Smooth muscle cell (in vitro differentiated cells): ENCODE measurements at regions not wholly inside any gene's neighbourhood (a gene's known extent, or its start where the extent isn't known, plus 50 kb on each side); places are given as distances from the start of the nearest gene placed in this dataset.

Source experiments
- DNase-seq: peaks from one replicate; lab custom pipeline; 2025; ENCODE audit not compliant: unreplicated experiment; lab: John Stamatoyannopoulos, UW
- H2AFZ ChIP-seq: fragments of 200-600 bp; sonication (generic); 2 replicates; pipeline ENCODE4 v1.6.0; 2016; ENCODE audit warnings: antibody characterized with exemption, low read depth, mild to moderate bottlenecking
- H3F3A ChIP-seq: fragments of 200-600 bp; sonication (generic); 2 replicates; pipeline ENCODE4 v1.6.0; 2017; ENCODE audit warnings: antibody characterized with exemption, low read depth
- H3K27ac ChIP-seq: fragments of 200-600 bp; sonication (generic); 2 replicates; pipeline ENCODE4 v1.5.1; 2016; ENCODE audit warnings: low read depth, mild to moderate bottlenecking
- H3K27me3 ChIP-seq: fragments of 200-600 bp; sonication (generic); 2 replicates; pipeline ENCODE4 v1.6.1; 2016; ENCODE audit warnings: low read depth, mild to moderate bottlenecking
- H3K36me3 ChIP-seq: fragments of 200-600 bp; sonication (generic); 2 replicates; pipeline ENCODE4 v1.5.1; 2016; ENCODE audit warnings: low read depth
- H3K4me1 ChIP-seq: fragments of 200-600 bp; sonication (generic); 2 replicates; pipeline ENCODE4 v1.5.1; 2016; ENCODE audit warnings: low read depth
- H3K4me2 ChIP-seq: fragments of 200-600 bp; sonication (generic); 2 replicates; pipeline ENCODE4 v1.6.0; 2016; ENCODE audit warnings: mild to moderate bottlenecking
- H3K4me3 ChIP-seq: fragments of 200-600 bp; sonication (generic); 2 replicates; pipeline ENCODE4 v1.5.1; 2016; ENCODE audit warnings: mild to moderate bottlenecking
- H3K79me2 ChIP-seq: fragments of 200-600 bp; sonication (generic); 2 replicates; pipeline ENCODE4 v1.6.0; 2016; ENCODE audit warnings: low read depth, mild to moderate bottlenecking
- H3K9ac ChIP-seq: fragments of 200-600 bp; sonication (generic); 2 replicates; pipeline ENCODE4 v1.6.0; 2016; ENCODE audit warnings: low read depth
- H3K9me3 ChIP-seq: fragments of 200-600 bp; sonication (generic); replicated peaks from 2 replicates; pipeline ENCODE4 v1.5.1; 2016; ENCODE audit warnings: low read depth
- H4K20me1 ChIP-seq: fragments of 200-600 bp; sonication (generic); 2 replicates; pipeline ENCODE4 v1.6.0; 2016; ENCODE audit warnings: low read depth
- CTCF ChIP-seq: fragments of 200-600 bp; sonication (generic); IDR thresholded peaks from 2 replicates; pipeline ENCODE4 v1.5.1; 2017; ENCODE audit warnings: borderline replicate concordance, mild to moderate bottlenecking, antibody characterized with exemption; ENCODE audit not compliant: insufficient read depth, poor library complexity, severe bottlenecking
- WGBS: methylation state at CpG from one replicate; pipeline ENCODE4 v1.1.7; 2016; ENCODE audit warnings: low lambda C conversion rate; 5-methylcytosine and 5-hydroxymethylcytosine counted together

DNA sequence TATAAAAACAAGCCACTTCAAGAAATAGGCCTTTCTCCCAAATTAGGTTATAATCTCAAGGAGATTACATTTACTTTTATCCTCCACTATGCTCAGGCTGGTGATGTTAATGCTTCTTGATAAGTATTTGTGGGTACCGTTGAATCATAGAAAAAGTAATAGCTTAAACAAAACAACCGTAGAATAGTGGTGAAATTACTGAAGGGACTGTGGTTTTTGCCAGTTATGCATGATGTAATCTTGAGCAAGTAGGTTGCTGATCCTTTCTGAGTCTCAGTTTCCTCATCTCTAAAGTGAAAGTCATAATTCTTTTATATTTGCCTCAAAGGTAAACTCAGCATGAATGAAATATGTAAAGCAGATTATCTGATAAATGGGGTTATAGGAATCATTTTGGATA is 187.3 kb upstream of the JAG1 start:
- H3K4me1 ChIP-seq, result no peaks in the 10 kb centered on the region
- no peaks in the 10 kb centered on the region for H3K9me3 ChIP-seq
- H3K36me3 ChIP-seq, result no peaks in the 10 kb centered on the region
- H2AFZ ChIP-seq, result no peak overlapping the region
- H4K20me1 ChIP-seq, result no peaks in the 10 kb centered on the region
- H3K4me2 ChIP-seq, result no peak overlapping the region
- no peak for TF ChIP-seq CTCF
- no peaks in the 10 kb centered on the region for H3F3A ChIP-seq
- H3K4me3 ChIP-seq, result no peak overlapping the region
- 20% methylated on average over 2 of the region's 2 CpGs for WGBS
- no peak overlapping the region for H3K27ac ChIP-seq
- no peak overlapping the region for H3K9ac ChIP-seq
- DNase-seq, result no peak
- no peaks in the 10 kb centered on the region for H3K27me3 ChIP-seq
- H3K79me2 ChIP-seq, result no peaks in the 10 kb centered on the region

GRCh38 chr20:10861619-10862018 is 187.8 kb upstream of the JAG1 start:
- no peaks in the 10 kb centered on the region for H3K4me1 ChIP-seq
- H2AFZ ChIP-seq, result no peak overlapping the region
- no peaks in the 10 kb centered on the region for H4K20me1 ChIP-seq
- H3K36me3 ChIP-seq, result no peaks in the 10 kb centered on the region
- no peak for TF ChIP-seq CTCF
- no peak overlapping the region for H3K27ac ChIP-seq
- H3K9me3 ChIP-seq, result no peaks in the 10 kb centered on the region
- 72% methylated on average over 2 of the region's 2 CpGs for WGBS
- H3K9ac ChIP-seq, result no peak overlapping the region
- no peak overlapping the region for H3K4me2 ChIP-seq
- DNase-seq, result no peak
- H3K27me3 ChIP-seq, result no peaks in the 10 kb centered on the region
- H3K4me3 ChIP-seq, result no peak overlapping the region
- no peaks in the 10 kb centered on the region for H3K79me2 ChIP-seq
- H3F3A ChIP-seq, result no peaks in the 10 kb centered on the region

- Histone ChIP-seq H3F3A (no peaks in the 10 kb centered on the region), H2AFZ (peak overlapping the region; percentile 23), H3K9ac (no peak overlapping the region), H3K79me2 (no peaks in the 10 kb centered on the region), H3K36me3 (no peaks in the 10 kb centered on the region), H3K27ac (no peak overlapping the region), H3K4me2 (peak overlapping the region; percentile 3), H3K9me3 (no peaks in the 10 kb centered on the region), H3K27me3 (no peaks in the 10 kb centered on the region), H3K4me3 (no peak overlapping the region), H3K4me1 (no peaks in the 10 kb centered on the region), H4K20me1 (no peaks in the 10 kb centered on the region)
- TF ChIP-seq CTCF, result no peak
- DNase-seq, result no peak
- whole genome bisulfite sequencing, result 74% methylated on average over 6 of the region's 6 CpGs
Measured at GRCh38 chr20:10863337-10864060, 189.7 kb upstream of the JAG1 start.

DNA sequence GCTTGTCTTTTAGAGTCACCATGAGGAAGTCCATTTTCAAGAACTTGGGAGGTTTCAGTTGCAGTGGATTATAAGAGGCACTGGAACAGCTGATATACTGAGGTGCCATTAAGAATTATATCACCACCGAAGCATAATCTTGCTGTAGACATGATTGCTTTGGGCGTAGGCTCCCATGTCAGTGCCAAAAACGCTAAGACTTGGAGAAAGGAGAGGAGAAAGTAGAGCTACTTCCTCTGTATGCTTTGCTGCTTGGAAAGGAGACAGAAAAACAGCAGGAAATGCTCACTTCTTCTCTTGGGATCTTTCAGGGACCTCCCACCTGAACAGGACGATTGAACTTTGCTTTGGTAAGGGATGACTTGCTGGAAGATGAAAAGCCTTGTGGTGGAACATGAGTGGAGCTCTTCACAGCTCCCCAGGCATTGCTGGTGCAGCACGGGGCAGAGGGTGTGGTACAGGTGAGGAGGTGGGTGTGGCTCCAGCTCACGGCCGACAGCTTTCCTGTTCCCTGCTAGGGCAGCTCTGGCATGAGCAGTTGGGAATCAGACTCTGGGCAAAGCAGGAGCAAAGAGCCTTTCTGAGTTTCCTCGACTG is 190.4 kb upstream of the JAG1 start:
- H3K4me1 ChIP-seq, result no peaks in the 10 kb centered on the region
- H3K9me3 ChIP-seq, result no peaks in the 10 kb centered on the region
- no peak for DNase-seq
- no peaks in the 10 kb centered on the region for H3K79me2 ChIP-seq
- H3F3A ChIP-seq, result no peaks in the 10 kb centered on the region
- no peak overlapping the region for H3K9ac ChIP-seq
- H3K4me2 ChIP-seq, result peak overlapping the region; percentile 3
- TF ChIP-seq CTCF, result no peak
- 67% methylated on average over 8 of the region's 8 CpGs for WGBS
- H4K20me1 ChIP-seq, result no peaks in the 10 kb centered on the region
- H3K27me3 ChIP-seq, result no peaks in the 10 kb centered on the region
- H3K27ac ChIP-seq, result no peak overlapping the region
- H3K36me3 ChIP-seq, result no peaks in the 10 kb centered on the region
- H3K4me3 ChIP-seq, result no peak overlapping the region
- H2AFZ ChIP-seq, result peak overlapping the region; percentile 23
